Endothelial cell of umbilical vein (primary cell): ENCODE measurements at regions not wholly inside any gene's neighbourhood (a gene's known extent, or its start where the extent isn't known, plus 50 kb on each side); places are given as distances from the start of the nearest gene placed in this dataset.

ENCODE experiments used
- BruUV-seq: library from RNA; stranded (reverse); fragments of 400-500 nt; replicated peaks from 2 replicates; lab custom pipeline; 2021; lab: Mats Ljungman, UMichigan
- CTCF ChIA-PET: fragments of 300-600, 350-600 bp; sonication (Branson Sonifier 250); formaldehyde crosslinking; loops from one replicate; lab custom pipeline; 2021; ENCODE audit warnings: antibody characterized with exemption, inconsistent platforms; lab: Charles Lee
- POLR2A ChIA-PET: fragments of 300-600, 350-600 bp; sonication (Branson Sonifier 250); formaldehyde crosslinking; loops from one replicate; lab custom pipeline; 2021; ENCODE audit warnings: antibody characterized with exemption, inconsistent platforms; lab: Charles Lee
- DNase-seq: peaks from one replicate; pipeline ENCODE4 v3.0.0-alpha.2; 2011; ENCODE audit warnings: low read depth, low spot score
- FAIRE-seq: peaks from 2 replicates; lab custom pipeline; 2011; peaks lifted over from hg19 to GRCh38; lab: Jason Lieb, UNC
- H2AFZ ChIP-seq: 2 replicates; pipeline ENCODE4 v1.6.0; 2012; ENCODE audit warnings: low read depth, low read length, control low read depth, inconsistent platforms
- H3K27ac ChIP-seq: 2 replicates; pipeline ENCODE4 v1.5.1; 2011; ENCODE audit warnings: low read depth, mild to moderate bottlenecking, control low read depth, low read length, moderate library complexity; ENCODE audit not compliant: insufficient read depth
- H3K27me3 ChIP-seq, 2 experiments: 2 replicates each; pipeline versions ENCODE4 v1.6.0 to v1.6.1; 2011; ENCODE audit warnings: low read length in 2 of 2, mixed read lengths in 1 of 2; ENCODE audit not compliant: control insufficient read depth in 2 of 2, insufficient read depth in 2 of 2
- H3K36me3 ChIP-seq, 2 experiments: 2 replicates in 1 of 2; 3 replicates in 1 of 2; pipeline ENCODE4 v1.5.1; 2011; ENCODE audit warnings: low read length in 2 of 2, mild to moderate bottlenecking in 1 of 2, moderate library complexity in 1 of 2; ENCODE audit not compliant: control insufficient read depth in 2 of 2, insufficient read depth in 2 of 2; ENCODE audit errors: extremely low read depth in 1 of 2
- H3K4me1 ChIP-seq: 3 replicates; pipeline ENCODE4 v1.5.1; 2011; ENCODE audit warnings: mild to moderate bottlenecking, low read length; ENCODE audit not compliant: control insufficient read depth, insufficient read depth; ENCODE audit errors: extremely low read depth
- H3K4me2 ChIP-seq: 2 replicates; pipeline ENCODE4 v1.6.1; 2011; ENCODE audit warnings: low read length, control low read depth, mixed read lengths; ENCODE audit not compliant: insufficient read depth
- H3K4me3 ChIP-seq, 3 experiments: fragments of 200-600 bp in 1 of 3; sonication (generic), shearing (Covaris generic) in 1 of 3; replicated peaks in 1 of 3; 2 replicates each; pipeline ENCODE4 v1.5.1; 2011 to 2016; ENCODE audit warnings: control low read depth in 3 of 3, low read length in 3 of 3, mild to moderate bottlenecking in 2 of 3, inconsistent platforms in 1 of 3, low read depth in 1 of 3, moderate library complexity in 1 of 3; ENCODE audit not compliant: insufficient read depth in 1 of 3
- H3K79me2 ChIP-seq: 2 replicates; pipeline ENCODE4 v1.6.0; 2012; ENCODE audit warnings: low read length, inconsistent platforms; ENCODE audit not compliant: control insufficient read depth, insufficient read depth
- H3K9ac ChIP-seq: replicated peaks from 2 replicates; pipeline ENCODE3; 2011; ENCODE audit warnings: low read length, control low read depth; ENCODE audit not compliant: insufficient read depth; ENCODE audit errors: extremely low read depth
- H3K9me1 ChIP-seq: replicated peaks from 3 replicates; pipeline ENCODE4 v1.6.0; 2011; ENCODE audit warnings: mild to moderate bottlenecking, low read length; ENCODE audit not compliant: control insufficient read depth, insufficient read depth; ENCODE audit errors: extremely low read depth
- H3K9me3 ChIP-seq: replicated peaks from 2 replicates; pipeline ENCODE4 v1.5.1; 2012; ENCODE audit warnings: low read length, inconsistent platforms; ENCODE audit not compliant: control insufficient read depth, insufficient read depth
- H4K20me1 ChIP-seq: replicated peaks from 2 replicates; pipeline ENCODE3; 2011; ENCODE audit warnings: mild to moderate bottlenecking, low read length; ENCODE audit not compliant: control insufficient read depth, insufficient read depth; ENCODE audit errors: extremely low read depth
- CTCF ChIP-seq, 2 donors: IDR thresholded peaks; 1 replicate in 1 of 2; 2 replicates in 1 of 2; pipeline ENCODE4 v1.5.1; 2011; ENCODE audit warnings: low read length in 2 of 2, mild to moderate bottlenecking in 2 of 2, moderate library complexity in 2 of 2, control low read depth in 1 of 2, inconsistent platforms in 1 of 2, low read depth in 1 of 2; ENCODE audit not compliant: insufficient read depth in 1 of 2; ENCODE audit errors: extremely low read depth in 1 of 2
- EZH2 ChIP-seq: IDR thresholded peaks from 2 replicates; pipeline ENCODE4 v1.6.1; 2012; ENCODE audit warnings: borderline replicate concordance, low read depth, mild to moderate bottlenecking, moderate library complexity, low read length, inconsistent platforms; ENCODE audit not compliant: severe bottlenecking
- FOS ChIP-seq: IDR thresholded peaks from 2 replicates; pipeline ENCODE4 v1.6.1; 2011; ENCODE audit warnings: mild to moderate bottlenecking, low read length, moderate library complexity, borderline replicate concordance; ENCODE audit not compliant: insufficient read depth
- GATA2 ChIP-seq: IDR thresholded peaks from 2 replicates; pipeline ENCODE4 v1.7.0; 2011; ENCODE audit warnings: low read depth, mild to moderate bottlenecking, moderate library complexity, mixed read lengths, low read length; ENCODE audit not compliant: insufficient read length, insufficient read depth
- JUN ChIP-seq: IDR thresholded peaks from 2 replicates; pipeline ENCODE4 v1.6.1; 2011; ENCODE audit warnings: borderline replicate concordance, low read depth; ENCODE audit not compliant: insufficient read length, insufficient read depth
- MAX ChIP-seq: IDR thresholded peaks from 2 replicates; pipeline ENCODE4 v1.6.1; 2011; ENCODE audit not compliant: insufficient read depth, insufficient read length
- MYC ChIP-seq: IDR thresholded peaks from one replicate; pipeline ENCODE4 v1.6.1; 2011; ENCODE audit warnings: mild to moderate bottlenecking, low read depth, low read length
- POLR2A ChIP-seq: IDR thresholded peaks from 2 replicates; pipeline ENCODE4 v1.6.1; 2012; ENCODE audit warnings: low read depth, mild to moderate bottlenecking, control low read depth, low read length
- POLR2AphosphoS5 ChIP-seq: IDR thresholded peaks from 2 replicates; pipeline ENCODE4 v1.6.1; 2012; ENCODE audit warnings: low read depth, mild to moderate bottlenecking, control low read depth, low read length, moderate library complexity; ENCODE audit not compliant: insufficient read depth
- dilution Hi-C: fragments of 300-500 bp; cut with MboI; formaldehyde crosslinking; loops from one replicate; pipeline ENCODE4 v1.15.0; 2019; ENCODE audit warnings: low sequenced_read_pairs; ENCODE audit not compliant: extremely low pct_ligation_motif_present
- intact Hi-C: fragments of 100-400 bp; cut with micrococcal nuclease; formaldehyde crosslinking; loops from one replicate; pipeline ENCODE4 v1.10.0; 2022

- Histone ChIP-seq H3K27me3 (no peaks in the 10 kb centered on the region), H4K20me1 (no peaks in the 10 kb centered on the region), H2AFZ (no peak overlapping the region), H3K9me3 (no peaks in the 10 kb centered on the region), H3K36me3 (no peaks in the 10 kb centered on the region), H3K4me1 (no peaks in the 10 kb centered on the region), H3K9ac (no peak overlapping the region), H3K4me2 (no peak overlapping the region), H3K79me2 (no peaks in the 10 kb centered on the region), H3K9me1 (no peaks in the 10 kb centered on the region), H3K27ac (no peak overlapping the region), H3K4me3 (no peak overlapping the region)
- dilution Hi-C loops, result no loop called here
- ChIA-PET POLR2A (no interaction called here), CTCF (interaction anchor here (1.4 kb wide), 1 partner anchor 11 kb away, joined by 3 read pairs; no protein-coding TSS in a partner anchor)
- no peak for FAIRE-seq
- intact Hi-C loops, result no loop called here
- no TSS peak for BruUV-seq
- no peak for DNase-seq
- TF ChIP-seq CTCF (IDR thresholded peaks at IDR 0.05; ENCODE audit: extremely low read depth in 1 of 2, insufficient read depth in 1 of 2, low read depth in 1 of 2, low read length in 2 of 2) (no peak), JUN (no peak), MAX (no peak), POLR2AphosphoS5 (no peak), GATA2 (no peak), EZH2 (no peak), POLR2A (no peak), MYC (no peak), FOS (no peak)
Observed at GRCh38 chr13:78958006-78958405, 299.1 kb upstream of the OBI1 start.
